Heart right ventricle (tissue), 16 donors: ENCODE measurements at regions not wholly inside any gene's neighbourhood (a gene's known extent, or its start where the extent isn't known, plus 50 kb on each side); places are given as distances from the start of the nearest gene placed in this dataset.

Source experiments
- ATAC-seq, 8 donors: fragments of 200-7000 bp; cut with Tn5 transposase; one replicate each; pipeline ENCODE4 v1.9.1; 2020; ENCODE audit warnings: mild to moderate bottlenecking in 8 of 8, moderate library complexity in 8 of 8, moderate number of reproducible peaks in 1 of 8
- DNase-seq, 2 donors: peaks; one replicate each; pipeline ENCODE4 v3.0.0-alpha.2; 2020
- H3K27ac ChIP-seq, 10 donors: fragments of 200-600 bp; sonication (generic) in 2 of 10; one replicate each; pipeline versions ENCODE4 v1.5.0 to v1.8.0; 2020 to 2022; ENCODE audit warnings: mild to moderate bottlenecking in 3 of 10
- H3K27me3 ChIP-seq, 7 donors: fragments of 200-600 bp; one replicate each; pipeline ENCODE4 v1.8.0; 2021 to 2022; ENCODE audit warnings: mild to moderate bottlenecking in 2 of 7
- H3K36me3 ChIP-seq, 9 donors: fragments of 200-600 bp; sonication (generic) in 1 of 9; one replicate each; pipeline versions ENCODE4 v1.5.0 to v1.8.0; 2020 to 2022; ENCODE audit warnings: mild to moderate bottlenecking in 2 of 9
- H3K4me1 ChIP-seq, 9 donors: fragments of 200-600 bp; sonication (generic) in 1 of 9; one replicate each; pipeline versions ENCODE4 v1.5.0 to v1.8.0; 2020 to 2022; ENCODE audit warnings: mild to moderate bottlenecking in 4 of 9
- H3K4me3 ChIP-seq, 10 donors: fragments of 200-600 bp; sonication (generic) in 2 of 10; one replicate each; pipeline versions ENCODE4 v1.5.0 to v1.8.0; 2020 to 2022; ENCODE audit warnings: mild to moderate bottlenecking in 7 of 10, moderate library complexity in 2 of 10
- H3K9me3 ChIP-seq, 11 donors: fragments of 200-600 bp in 10 of 11; sonication (generic) in 2 of 11; one replicate each; pipeline versions ENCODE4 v1.5.0 to v1.8.0; 2013 to 2022; ENCODE audit warnings: mild to moderate bottlenecking in 2 of 11, control low read depth in 1 of 11, moderate library complexity in 1 of 11
- CTCF ChIP-seq, 9 donors: fragments of 200-600 bp; sonication (generic) in 2 of 9; IDR thresholded peaks; one replicate each; pipeline versions ENCODE4 v1.5.0 to v1.8.0; 2021 to 2022; ENCODE audit warnings: antibody characterized with exemption in 9 of 9, mild to moderate bottlenecking in 5 of 9, moderate library complexity in 1 of 9
- WGBS, 2 donors: extraction: QIAGEN DNeasy Blood & Tissue Kit; methylation state at CpG; one replicate each; pipeline ENCODE4 v1.1.7; 2013; ENCODE audit warnings: inconsistent platforms in 1 of 2; 5-methylcytosine and 5-hydroxymethylcytosine counted together
- intact Hi-C, 10 donors: fragments of 100-400 bp; cut with DNase I; formaldehyde crosslinking; loops; one replicate each; pipeline versions ENCODE4 v1.11.1 to v1.14.2; 2022
- donor health status: Arrhythmogenic right ventricular cardiomyopathy.
- donor health status: ischemic (EF 13 %, LVEDD 7.1; RV severe dilation, severe dysfunction).
- donor health status: healthy with polysubstance abuse.
- donor health status: DM: no; HTN: yes; CAD: no.
- donor health status: DM: no; HTN: no; CAD: no.
- donor health status: ischemic (EF 25% LVEDD 6.9; RV normal size, moderate dysfunction).
- donor health status: ischemic (EF 25% LVEDD 5.7; RV mildly dilated, moderate dysfunction).
- donor health status: healthy.
- donor health status: DM: yes; HTN: yes; CAD: no.
- donor health status: Ischemic cardiomyopathy.
- donor health status: ischemic (EF 35%, LVEDD 5.7; RV mildly dilated, moderate dysfunction).
- donor health status: nonischemic (EF 11% LVEDD 7.7; RV severe dilation, severe dysfunction).
- donor health status: DM: yes; HTN: yes; CAD: no.
- donor health status: PGD.
- donor health status: ischemic (EF 29% LVEDD 5.4; RV normal size, mild dysfunction).
- donor health status: nonischemic (EF 23%, LVEDD 6.1; RV moderate dilation, normal function).

GRCh38 chr13:107838588-107839161 is 376.7 kb downstream of the LIG4 start:
- DNase-seq = no peak
- no peaks in the 10 kb centered on the region for H3K36me3 ChIP-seq
- intact Hi-C loops = no loop called here
- H3K27ac ChIP-seq = no peak overlapping the region
- 60 to 64% methylated on average over 3 of the region's 3 CpGs for WGBS, 2 donors
- no peak for ATAC-seq
- H3K9me3 ChIP-seq = no peaks in the 10 kb centered on the region
- H3K4me3 ChIP-seq = no peak overlapping the region
- no peaks in the 10 kb centered on the region for H3K4me1 ChIP-seq
- TF ChIP-seq CTCF (IDR thresholded peaks at IDR 0.05) = no peak
- H3K27me3 ChIP-seq = peaks cover 0 to 6% (median 0%) of the 10 kb centered on the region in 7 donors

- H3K4me1 ChIP-seq = no peaks in the 10 kb centered on the region
- H3K36me3 ChIP-seq = no peaks in the 10 kb centered on the region
- no peaks in the 10 kb centered on the region for H3K9me3 ChIP-seq
- H3K27me3 ChIP-seq = peaks cover 0 to 6% (median 0%) of the 10 kb centered on the region in 7 donors
- H3K4me3 ChIP-seq = no peak overlapping the region
- TF ChIP-seq CTCF (IDR thresholded peaks at IDR 0.05) = no peak
- ATAC-seq (no peak), DNase-seq (no peak)
- no peak overlapping the region for H3K27ac ChIP-seq
- intact Hi-C loops = no loop called here
- 73 to 86% methylated on average over 6 of the region's 6 CpGs for WGBS, 2 donors
These were observed 378.7 kb downstream of the LIG4 start for GRCh38 chr13:107836685-107837084.

DNA sequence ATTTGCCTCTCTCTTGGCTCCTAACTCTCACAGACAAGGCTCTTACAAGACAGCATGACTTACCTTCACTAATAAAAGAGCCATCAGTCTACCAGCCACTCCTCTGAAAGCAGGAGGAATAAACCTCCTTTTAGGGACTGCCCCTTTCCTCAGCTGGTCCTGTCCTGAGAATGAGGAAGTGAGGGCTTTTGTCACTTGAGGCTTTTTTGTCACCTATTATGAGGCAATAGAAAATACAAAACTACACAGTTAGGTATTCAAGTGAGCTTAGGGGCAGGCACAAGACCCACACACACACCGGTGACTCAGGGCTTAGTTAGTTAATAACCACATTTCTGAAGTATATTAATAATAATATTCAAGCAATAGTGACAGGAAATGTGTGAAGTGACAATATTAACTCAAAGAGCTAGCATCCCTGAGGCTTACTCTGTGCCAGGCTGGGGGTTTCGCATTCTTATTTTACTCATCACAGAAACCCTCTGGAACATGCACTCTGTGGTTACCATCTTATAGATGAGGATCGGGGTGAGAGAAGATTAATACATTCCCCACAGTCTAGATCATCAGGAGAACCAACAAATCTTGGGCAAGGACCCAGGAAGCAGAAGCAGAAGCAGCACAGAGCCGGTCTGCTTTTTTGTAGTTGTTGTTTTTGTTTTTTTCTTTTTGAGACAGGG is 379.9 kb downstream of the LIG4 start:
- Histone ChIP-seq H3K27ac (no peak overlapping the region), H3K36me3 (no peaks in the 10 kb centered on the region), H3K4me1 (no peaks in the 10 kb centered on the region), H3K4me3 (no peak overlapping the region), H3K9me3 (no peaks in the 10 kb centered on the region), H3K27me3 (peaks cover 0 to 5% (median 0%) of the 10 kb centered on the region in 7 donors)
- ATAC-seq = no peak
- 72 to 79% methylated on average over 4 of the region's 4 CpGs for WGBS, 2 donors
- intact Hi-C loops = no loop called here
- DNase-seq = no peak
- no peak for TF ChIP-seq CTCF (IDR thresholded peaks at IDR 0.05)

DNA sequence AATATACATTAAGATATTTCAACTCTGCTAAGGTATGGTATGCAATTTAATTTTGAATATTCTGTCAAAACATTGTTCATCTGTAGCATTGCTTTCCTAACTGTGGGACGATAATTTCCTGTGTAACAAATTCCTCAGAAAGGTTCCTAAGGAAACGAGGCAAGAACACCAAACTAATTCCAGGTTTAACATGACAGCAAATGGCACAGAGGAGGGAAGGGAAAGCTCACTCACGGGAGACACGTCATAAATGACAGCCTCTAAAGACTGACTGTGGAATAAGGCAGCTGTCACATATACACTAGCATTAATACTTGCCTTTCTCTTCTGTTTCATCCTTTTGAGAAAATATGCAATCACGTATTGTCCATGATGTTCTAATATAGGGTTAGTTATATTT is 380.6 kb downstream of the LIG4 start:
- Histone ChIP-seq H3K36me3 (no peaks in the 10 kb centered on the region), H3K27me3 (peaks cover 0 to 5% (median 0%) of the 10 kb centered on the region in 7 donors), H3K4me3 (no peak overlapping the region), H3K27ac (no peak overlapping the region), H3K9me3 (peaks cover 0 to 2% (median 0%) of the 10 kb centered on the region in 11 donors), H3K4me1 (no peaks in the 10 kb centered on the region)
- DNase-seq (no peak), ATAC-seq (no peak)
- intact Hi-C loops = no loop called here
- WGBS, 2 donors = 48 to 52% methylated on average over 5 of the region's 5 CpGs
- no peak for TF ChIP-seq CTCF (IDR thresholded peaks at IDR 0.05)
